ENCODE measurements at regions not wholly inside any gene's neighbourhood (a gene's known extent, or its start where the extent isn't known, plus 50 kb on each side); places are given as distances from the start of the nearest gene placed in this dataset.

DNA sequence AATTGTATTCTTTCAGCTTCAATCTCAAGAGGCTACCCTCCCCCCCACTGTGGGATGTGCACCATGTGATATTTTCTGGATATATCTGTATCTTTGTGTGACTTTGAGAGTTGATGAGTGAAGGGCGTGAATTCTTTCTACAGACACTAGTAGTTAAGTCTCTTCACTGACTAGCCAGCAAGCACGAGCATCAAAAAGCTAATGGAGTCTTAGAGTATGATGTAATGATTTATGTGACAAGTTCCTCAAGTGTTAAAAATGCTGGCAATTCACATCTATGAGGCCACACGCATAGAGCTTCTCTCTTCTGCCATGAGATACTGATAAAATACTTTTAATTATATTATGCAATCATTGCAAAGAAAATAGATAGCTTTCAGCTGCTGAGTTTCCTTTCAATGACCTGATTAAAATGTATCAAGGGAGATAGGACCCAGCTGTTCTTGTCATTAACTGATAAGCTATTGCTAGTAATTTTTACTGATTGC lies 304.8 kb downstream of the TRIB2 start:
- no peak for DNase-seq

DNA sequence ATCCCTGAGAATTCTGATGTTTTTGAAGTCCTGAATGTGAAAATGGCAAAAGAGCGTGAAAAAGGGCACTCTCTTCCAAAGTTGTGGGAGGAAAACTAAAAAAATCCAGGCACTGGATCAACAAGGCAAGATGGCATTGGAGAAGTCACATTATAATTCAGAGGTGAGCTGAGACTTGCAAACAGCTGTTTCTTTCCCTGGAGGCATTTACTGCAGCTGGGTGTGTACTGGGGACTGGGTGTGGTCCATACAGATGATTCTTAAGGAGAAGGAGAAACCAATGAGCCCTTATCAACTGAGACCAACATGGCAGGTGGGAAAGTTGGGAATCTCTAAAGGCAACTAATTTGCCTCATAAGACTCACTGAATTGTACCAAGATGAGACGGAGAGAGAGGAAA lies 313.9 kb downstream of the TRIB2 start:
- DNase-seq, result no peak

DNA sequence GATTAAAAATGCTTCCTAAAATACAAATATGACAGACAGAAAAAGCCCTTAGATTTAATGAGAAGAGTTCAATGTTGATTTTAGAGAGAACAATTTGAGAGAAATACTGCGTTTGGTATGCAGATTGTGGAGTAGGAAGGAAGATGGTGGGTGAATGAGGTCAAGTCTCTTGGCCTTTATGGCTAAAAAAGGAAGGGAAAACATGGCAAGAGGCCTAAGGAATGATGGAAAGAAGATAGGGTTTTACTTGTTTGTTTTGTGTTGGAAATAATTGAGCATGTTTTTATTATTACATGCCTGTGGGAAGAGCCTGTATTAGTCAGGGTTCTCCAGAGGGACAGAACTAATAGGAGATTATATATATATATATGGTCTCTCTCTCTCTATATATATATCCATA lies 318.1 kb downstream of the TRIB2 start:
- DNase-seq, result no peak

DNA sequence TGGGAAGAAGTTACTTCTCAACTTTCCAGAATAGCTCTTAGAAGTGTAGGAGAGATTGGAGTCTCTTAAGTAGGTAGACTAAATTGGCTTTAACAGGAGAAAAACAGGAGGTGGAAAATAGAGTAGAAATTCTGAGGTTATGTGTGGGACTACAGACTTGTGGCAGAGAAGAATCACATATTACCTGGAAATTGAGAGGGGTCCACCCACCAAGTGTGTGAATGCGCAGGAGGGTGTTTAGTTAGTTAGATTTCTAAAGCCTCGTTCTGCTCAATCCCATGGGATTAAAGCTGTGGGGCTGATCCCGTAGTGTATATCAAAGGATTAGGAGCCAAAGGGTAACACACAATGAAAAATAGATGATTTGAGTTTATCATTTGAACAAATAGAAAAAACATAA lies 319.1 kb downstream of the TRIB2 start:
- DNase-seq, result no peak

DNA sequence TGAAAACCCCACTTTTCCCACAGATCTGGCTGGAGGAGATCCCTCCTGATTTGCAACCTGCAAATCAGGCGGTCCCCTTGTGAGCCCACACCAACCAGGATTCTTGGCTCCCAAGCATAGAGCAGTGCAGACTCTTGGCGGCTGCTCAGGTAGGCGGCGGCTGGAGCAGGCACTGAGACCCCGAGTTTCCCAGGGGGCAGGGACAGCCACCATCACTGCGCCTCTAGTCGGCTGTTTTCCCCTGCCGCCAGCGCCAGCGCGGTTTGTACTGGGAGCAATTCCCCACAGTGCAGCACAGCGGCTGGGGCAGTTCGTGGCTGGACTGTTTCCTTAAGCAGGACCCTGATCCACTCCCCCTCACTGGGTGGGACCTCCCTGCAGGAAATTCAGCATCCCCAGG lies 323.3 kb downstream of the TRIB2 start:
- no peak for DNase-seq

DNA sequence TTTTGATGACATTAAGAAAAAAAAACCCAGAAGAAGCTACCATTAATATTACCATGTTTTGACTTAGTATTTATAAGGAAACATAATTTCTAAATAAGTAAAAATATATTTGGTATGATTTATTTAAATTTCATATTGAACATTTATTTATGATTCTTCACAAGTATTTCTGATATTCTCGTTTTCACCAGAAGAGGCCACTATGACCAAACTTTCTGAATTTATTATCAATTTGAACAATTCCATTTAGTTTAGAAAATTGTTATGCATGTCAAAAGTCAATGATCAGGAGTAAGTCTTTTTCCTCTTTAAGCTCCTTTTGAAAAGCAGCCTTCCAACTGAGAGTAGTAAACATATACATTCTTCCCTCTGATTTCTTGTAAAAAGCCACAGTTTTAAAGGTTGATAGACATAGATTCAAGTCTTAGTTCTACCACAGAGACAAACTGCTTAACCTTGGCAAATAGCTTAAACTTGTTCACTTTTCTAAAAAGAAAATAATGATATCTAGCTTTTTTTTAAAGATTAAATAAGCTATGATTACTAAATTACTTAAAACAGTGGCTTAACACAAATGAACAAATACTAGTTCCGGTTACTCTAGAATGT lies 329.9 kb downstream of the TRIB2 start:
- DNase-seq, result no peak

DNA sequence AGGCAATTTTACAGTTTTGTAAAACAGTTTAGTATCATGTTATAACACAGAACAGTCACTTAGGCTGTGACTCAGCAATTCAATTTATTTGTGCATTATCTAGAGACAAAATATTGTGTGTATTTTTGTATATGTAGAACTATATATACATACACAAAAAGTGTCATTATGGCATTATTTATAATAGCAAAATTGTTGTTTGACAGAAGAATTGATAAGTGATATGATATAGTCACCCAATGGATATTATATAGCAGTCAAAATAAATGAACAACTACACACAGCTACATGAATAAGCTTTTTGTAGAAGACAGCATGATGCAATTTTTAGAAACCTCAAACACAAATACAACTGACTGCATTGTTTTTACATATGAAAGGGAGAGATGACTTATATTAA lies 334.0 kb downstream of the TRIB2 start:
- DNase-seq, result no peak

DNA sequence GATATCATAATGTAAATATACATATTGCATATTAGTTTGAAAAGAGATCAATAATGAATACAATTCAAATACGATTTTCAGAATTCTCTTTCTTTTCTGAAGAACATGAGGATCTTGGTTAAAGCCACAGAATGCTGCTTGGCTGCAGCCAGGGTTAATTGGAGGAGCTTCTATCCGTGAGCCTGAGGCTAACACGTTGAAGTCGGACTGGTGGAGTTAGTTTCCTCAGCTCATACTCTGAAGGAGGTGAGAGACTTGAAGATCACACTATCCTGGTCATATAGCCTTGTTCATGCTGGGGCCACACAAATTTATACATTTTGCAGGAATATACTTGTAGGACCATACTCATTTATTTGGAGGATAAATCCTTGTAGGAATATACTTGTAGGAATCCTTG lies 335.8 kb downstream of the TRIB2 start:
- no peak for DNase-seq

DNA sequence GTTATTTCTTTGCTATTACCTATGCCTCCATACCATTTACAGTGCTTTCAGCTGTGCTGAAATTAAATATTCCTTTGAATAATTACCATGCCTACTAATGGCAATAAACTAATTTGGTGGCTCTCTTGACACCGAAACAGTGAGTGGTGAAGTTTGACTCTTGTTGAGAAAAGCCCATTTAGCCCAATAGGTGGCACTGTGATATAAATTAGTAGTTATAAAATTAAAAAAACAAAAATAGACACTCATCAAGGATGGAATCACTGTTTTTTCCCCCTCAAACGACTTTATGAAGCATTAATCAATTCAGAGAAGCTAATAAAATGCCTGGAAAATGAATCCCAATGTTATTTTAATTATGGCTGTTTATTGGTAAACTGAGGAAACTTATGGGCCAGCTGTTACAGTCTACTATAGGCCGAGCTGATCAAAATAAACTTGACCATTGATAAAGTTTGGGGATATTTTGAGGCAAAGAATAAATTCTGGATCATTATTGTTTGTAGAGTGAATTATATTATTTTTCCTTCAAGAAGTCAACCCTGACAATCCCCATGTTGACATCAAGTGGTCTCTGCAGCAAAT lies 339.6 kb downstream of the TRIB2 start:
- peak; percentile 13 for DNase-seq

DNA sequence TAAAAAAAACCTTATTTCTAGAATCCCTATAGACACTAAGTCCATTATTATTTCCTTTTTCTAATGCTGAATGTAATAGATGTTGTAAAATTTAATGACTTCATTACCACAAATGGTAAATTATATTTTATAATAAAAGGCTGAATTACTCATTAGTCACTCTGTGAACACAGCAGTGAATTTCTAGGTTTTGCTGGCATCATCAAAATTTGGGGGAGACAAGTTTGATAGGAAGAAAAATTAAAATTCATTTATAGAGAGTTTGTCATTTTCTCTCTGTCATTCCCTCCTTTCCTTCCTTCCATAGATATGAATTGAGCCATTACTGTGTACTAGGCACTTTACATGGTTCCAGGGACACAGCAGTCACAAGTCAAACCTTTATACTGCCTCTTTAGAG lies 340.9 kb downstream of the TRIB2 start:
- DNase-seq, result no peak

DNA sequence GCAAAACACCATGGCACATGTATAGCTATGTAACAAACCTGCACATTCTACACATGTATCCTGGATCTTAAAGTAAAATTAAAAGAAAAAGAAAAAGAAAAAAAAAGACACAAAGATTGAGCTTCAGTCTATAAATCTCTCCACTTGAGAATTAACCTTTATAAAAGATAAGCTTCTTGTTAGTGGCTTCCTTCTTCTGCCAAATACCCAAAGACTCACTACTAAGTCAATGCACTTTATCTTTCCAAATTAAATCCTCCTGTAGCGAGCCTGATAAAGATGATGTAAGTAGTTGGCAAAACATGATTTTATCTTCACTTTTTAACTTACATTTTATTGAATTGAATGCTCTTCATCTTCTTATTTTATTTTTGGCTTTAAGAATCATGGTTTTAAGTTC lies 349.9 kb downstream of the TRIB2 start:
- no peak for DNase-seq

DNA sequence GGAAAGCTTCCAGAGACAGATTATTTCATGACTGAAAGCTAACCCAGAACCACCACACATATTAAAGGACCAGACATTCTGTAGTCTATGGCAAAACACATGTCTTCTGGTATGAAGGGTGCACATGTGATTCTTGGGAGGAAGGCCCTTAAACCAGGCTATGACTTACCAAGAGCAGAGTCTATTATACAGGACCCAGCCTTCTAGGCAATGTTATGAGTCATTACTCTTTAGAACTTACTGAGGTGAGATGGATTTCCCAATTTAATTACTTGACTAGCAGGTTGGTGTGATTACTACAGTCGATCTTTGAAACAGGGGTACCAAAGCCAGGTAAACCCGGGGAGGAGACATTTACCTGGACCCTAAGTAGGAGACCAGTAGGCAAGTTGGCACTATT lies 350.8 kb downstream of the TRIB2 start:
- DNase-seq, result no peak

DNA sequence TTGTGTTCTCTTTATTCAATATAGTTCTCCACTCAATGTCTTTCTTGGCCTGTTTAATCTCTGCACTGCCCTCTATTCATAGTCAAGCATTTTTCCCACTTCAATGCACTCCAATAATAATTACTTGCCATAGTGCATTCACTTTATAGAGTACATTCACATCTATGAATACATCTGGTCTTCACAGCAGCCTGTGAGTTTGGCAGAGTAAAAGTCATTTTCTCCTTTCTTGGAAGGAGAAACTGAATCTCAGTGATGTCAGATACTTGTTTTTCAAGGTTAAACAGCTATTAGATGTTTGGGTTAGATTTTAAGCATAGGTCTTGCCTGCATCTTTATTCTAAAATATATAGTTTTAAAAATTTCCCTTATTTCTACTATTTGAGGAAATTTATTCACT lies 373.2 kb downstream of the TRIB2 start:
- no peak for DNase-seq

DNA sequence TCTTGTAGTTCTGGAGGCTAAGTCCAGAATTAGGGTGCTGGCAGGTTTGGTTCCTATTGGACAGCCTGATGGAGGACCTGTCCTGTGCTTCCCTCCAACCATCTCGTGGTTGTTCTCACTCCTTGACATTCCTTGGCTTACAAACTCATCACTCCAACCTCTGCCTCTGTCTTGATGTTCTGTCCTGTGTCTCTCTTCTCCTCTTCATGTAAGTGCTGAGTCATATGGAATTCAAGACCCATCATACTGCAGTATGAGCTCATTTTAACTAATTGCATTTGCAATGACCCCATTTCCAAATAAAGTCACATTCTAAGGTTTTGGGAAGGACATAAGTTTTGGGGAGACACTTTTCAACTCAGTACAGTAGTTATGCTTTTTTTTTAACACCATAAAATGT lies 374.7 kb downstream of the TRIB2 start:
- peak; percentile 53 for DNase-seq

DNA sequence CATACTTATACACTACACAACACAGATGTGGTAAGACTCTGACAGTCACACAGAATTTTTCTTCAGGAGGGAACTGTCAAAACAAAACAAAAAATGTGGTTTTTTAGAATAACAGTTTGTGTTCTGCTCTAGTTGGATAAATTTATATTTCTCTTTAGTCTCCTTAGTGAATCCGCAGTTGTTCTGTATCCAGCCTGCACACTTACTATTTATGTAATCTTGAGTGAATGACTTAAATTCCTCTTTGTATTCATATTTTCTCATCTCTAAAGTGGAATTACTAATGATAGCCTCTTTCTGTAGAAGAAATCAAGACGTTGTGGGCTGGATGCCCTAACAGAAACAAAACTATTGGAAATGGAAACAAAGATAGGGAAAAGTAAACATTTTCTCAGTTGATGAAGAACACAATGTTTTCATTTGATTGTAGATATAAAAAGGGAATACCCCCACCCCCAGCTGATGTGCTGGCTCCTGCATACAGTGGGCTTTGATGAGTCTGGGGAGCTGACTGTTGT lies 375.2 kb downstream of the TRIB2 start:
- no peak for DNase-seq

DNA sequence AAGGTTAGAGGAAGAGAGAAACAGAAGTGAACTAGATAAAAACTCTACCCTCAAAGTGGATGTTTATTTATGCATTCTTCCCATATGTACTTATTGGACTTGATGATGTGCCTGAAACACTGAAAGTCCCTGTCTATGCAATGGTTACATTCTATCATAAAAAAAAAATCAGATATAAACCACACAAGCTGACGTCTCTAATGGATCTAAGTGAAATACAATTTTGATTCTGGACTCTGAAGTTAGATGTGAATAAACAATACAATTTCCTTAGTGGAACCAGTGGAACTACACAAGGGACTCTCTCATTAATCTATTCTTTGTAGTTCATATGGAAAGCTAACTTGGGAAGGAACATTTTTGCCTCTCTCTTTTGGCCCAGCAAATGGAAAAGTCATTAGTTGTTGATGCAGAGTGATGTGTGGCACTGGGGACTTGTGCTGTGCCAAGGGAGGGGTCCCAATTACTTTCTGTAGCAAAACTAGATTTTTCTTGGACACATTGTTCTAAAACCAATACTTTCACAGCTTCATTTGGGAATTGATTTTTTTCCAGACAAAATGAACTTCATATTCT lies 376.8 kb downstream of the TRIB2 start:
- no peak for DNase-seq

DNA sequence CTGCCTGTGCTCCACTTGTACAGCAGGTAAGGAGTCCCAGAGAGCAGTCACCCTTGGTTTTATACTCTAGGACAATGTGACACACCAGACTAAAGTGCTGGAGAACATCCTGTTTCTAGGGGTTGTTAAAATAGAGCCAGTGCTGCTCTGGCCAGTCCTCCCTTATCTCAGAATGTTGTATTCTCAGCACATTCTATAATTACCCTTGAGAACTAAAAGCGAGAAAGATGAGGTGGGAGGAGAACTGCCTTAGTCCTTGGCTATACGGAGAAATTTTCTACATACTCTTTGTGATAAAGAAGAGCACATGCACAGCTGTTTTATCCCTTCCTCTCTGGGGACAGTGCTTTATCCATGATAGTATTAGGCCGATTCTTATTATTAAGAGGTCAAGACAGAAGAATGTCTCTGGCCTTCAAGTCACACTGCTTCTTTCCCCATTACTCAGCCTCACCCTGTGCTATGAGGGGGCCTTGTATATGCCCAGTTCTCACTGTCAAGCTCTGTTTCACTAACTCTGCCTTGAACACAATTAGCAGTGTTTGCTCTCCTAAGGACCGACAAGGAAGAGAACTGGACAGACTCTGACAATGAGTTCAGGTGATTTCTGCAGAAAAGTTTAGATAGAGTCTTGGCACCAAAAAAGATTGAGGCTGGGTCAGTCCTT lies 385.8 kb downstream of the TRIB2 start:
- DNase-seq, result no peak

DNA sequence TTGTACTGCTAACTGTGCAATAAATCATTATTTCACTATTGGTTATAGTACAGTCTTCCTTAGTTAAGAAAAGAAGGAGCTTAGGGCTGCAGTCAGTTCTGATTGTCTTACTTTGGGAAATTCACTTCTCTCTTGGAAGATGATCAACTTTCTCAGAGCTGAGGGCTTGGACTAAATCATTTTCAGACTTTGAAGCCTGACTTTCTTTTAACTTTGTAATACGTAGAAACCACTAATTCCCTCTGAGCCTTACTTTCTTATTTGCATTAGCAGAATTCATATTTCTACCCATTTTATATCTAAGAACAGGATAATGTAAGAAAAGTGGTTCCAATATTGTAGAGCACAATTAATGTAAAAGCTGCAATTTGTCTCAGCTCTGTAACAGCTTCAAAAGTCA lies 386.4 kb downstream of the TRIB2 start:
- no peak for DNase-seq

DNA sequence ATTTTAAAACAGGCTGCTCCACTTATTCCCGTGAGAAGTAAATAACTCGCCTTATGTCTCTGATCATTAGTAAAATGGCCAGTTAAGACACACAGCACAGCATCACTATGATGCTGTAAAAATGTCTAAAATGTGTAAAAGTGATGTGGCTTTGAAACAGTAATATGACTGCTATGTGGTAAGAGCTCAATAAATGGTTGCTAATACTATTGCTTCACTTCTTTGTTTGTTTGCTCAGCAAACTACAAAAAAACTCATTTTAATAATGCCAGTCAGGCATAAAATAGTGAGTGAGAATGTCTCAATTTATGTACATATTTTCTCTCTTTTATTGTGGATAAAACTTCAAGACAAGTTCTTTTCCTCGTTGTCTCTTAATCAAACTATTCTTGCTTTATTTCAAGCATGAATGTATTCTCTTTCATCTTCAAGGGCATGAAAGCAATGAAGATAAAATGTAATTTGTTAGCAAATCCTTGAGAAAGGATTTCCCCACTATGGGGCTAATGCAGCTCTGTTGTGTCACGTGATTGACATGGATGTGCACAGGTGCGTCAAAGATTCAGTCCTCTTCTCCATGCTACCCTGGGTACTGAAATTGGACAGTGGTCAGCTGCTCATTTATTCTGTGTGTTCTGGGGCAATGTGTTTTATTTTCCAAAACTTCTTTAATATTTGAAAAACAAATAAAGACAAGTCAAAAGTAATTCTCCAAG lies 387.2 kb downstream of the TRIB2 start:
- DNase-seq, result peak; percentile 3

DNA sequence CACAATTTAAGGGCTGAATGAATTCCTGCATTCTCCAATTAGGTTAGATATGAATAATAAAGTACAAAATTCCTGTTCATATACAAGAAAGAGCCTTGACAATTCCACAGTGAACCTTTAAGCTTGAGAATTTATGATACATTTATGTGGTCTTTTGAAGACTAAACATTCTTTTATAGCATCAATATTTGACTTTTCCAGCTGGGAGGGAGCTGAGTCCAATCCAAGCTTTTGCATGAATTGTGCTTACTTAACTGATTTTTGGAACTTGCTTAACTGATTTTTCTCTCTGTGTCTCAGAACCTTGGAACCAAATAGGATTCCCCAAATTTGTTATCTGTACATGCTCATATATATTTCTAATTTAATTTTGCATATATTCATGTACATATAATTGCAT lies 388.0 kb downstream of the TRIB2 start:
- DNase-seq, result no peak

DNA sequence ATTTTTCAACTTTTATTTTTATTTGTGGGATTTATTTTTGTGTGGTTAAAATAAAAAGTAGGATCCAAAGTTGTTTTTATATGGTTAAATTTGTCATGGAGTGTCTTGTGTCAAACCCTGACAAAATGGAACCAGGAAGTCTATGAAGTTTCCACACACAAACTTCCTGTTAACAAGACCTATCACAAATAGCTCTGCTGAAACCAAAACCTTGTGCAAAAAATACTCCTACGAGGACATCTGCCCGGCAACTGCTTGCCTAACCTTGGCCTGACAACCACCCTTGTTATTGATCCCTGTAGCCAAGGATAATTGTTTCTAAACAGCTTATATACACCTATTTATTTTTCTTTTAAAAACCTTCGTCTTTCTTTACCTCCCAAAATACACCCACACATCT lies 389.6 kb downstream of the TRIB2 start:
- DNase-seq, result peak; percentile 3

DNA sequence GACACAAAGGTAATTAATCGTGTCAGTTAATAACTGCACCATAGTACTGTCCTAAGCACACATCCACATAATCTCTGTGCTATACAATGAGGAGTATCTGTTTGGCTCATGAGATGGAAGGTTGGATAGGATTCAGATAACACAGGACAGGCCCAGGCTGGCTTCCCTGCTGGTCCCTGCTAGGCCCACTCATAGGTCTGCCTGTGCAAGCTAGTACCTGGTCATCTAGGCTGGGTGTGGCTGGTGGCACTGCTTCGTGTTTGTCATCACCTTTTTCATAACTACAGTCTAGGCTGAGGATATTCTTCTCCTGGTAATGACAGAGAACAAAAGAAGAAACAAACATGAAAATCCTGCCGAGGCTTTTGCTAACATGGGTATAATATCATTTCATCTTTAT lies 392.8 kb downstream of the TRIB2 start:
- DNase-seq, result no peak

DNA sequence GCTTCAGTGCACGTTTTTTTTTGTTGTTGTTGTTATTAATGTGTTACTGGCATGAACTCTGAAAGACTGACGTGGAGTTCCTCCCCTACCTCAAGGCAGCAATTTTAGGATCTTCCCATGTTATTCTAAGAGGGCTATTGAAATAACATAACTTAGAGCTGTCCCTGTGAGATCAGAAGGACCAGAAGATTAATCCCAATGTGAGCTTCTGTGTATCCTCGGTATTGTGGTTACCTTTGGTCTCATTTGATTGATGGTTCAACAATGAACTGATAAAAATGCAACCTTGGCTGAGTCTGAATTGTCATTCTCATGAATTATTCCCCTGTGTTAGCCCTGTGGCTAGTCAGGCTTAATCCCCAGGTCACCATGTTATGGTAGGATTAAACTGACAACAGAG lies 394.1 kb downstream of the TRIB2 start:
- no peak for DNase-seq

Data from HCEC 1CT (cell line).